ENCODE measurements at regions not wholly inside any gene's neighbourhood (a gene's known extent, or its start where the extent isn't known, plus 50 kb on each side); places are given as distances from the start of the nearest gene placed in this dataset.
A peak's percentile ranks its signal among the peaks of the same experiment; 100 is the strongest.

GRCh38 chr2:7740114-7740513 is 822.9 kb downstream of the RNF144A start:
- Mint-ChIP-seq H3K36me3 (no peaks in the 10 kb centered on the region), H3K4me1 (peaks cover 3% of the 10 kb centered on the region), H3K27me3 (ENCODE audit: insufficient read depth, low read depth) (peaks cover 3% of the 10 kb centered on the region), H3K9me3 (peaks cover 11% of the 10 kb centered on the region), H3K27ac (no peak overlapping the region), H3K4me3 (no peak overlapping the region)
- TF ChIP-seq, protein P1, sequence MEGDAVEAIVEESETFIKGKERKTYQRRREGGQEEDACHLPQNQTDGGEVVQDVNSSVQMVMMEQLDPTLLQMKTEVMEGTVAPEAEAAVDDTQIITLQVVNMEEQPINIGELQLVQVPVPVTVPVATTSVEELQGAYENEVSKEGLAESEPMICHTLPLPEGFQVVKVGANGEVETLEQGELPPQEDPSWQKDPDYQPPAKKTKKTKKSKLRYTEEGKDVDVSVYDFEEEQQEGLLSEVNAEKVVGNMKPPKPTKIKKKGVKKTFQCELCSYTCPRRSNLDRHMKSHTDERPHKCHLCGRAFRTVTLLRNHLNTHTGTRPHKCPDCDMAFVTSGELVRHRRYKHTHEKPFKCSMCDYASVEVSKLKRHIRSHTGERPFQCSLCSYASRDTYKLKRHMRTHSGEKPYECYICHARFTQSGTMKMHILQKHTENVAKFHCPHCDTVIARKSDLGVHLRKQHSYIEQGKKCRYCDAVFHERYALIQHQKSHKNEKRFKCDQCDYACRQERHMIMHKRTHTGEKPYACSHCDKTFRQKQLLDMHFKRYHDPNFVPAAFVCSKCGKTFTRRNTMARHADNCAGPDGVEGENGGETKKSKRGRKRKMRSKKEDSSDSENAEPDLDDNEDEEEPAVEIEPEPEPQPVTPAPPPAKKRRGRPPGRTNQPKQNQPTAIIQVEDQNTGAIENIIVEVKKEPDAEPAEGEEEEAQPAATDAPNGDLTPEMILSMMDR (IDR thresholded peaks at IDR 0.05), result no peak
- TF ChIP-seq EZH2 (IDR thresholded peaks at IDR 0.05) (no peak), EZH2phosphoT487 (IDR thresholded peaks at IDR 0.05) (no peak)
- Histone ChIP-seq H3K4me1 (no peaks in the 10 kb centered on the region), H3K27ac (no peak overlapping the region), H3K36me3 (no peaks in the 10 kb centered on the region), H3K9me3 (ENCODE audit: low read depth) (no peaks in the 10 kb centered on the region), H3K4me2 (no peak overlapping the region), H3K79me2 (ENCODE audit: low read depth) (no peaks in the 10 kb centered on the region), H3F3A (ENCODE audit: low read depth) (no peaks in the 10 kb centered on the region), H3K9ac (no peak overlapping the region), H4K20me1 (ENCODE audit: low read depth) (no peaks in the 10 kb centered on the region), H2AFZ (replicated peaks) (peak overlapping the region; percentile 65), H3K4me3 (no peak overlapping the region), H3K27me3 (no peaks in the 10 kb centered on the region)
- no peak for DNase-seq (ENCODE audit: low spot score)

DNA sequence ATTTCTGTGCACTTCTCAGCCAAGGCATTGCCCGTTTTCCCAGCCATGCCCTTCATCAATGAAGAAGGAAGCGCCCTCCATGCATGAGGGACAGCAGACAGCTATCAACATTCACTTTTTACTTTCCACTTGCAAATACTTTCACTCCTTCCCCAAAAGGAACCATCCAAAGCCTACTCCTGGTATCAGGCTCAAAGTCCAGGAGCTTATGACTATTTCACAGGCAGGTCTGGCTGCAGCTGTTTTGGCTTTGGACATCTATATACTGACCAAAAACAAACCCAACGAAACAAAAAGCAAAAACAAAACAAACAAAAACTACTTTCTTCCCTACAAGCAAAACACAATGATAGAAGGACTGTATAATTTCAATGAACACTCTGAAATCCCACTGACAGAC is 825.1 kb downstream of the RNF144A start:
- no peak overlapping the region for H2AFZ ChIP-seq (replicated peaks)
- H3K4me3 Mint-ChIP-seq, result no peak overlapping the region
- H3K27me3 ChIP-seq, result no peaks in the 10 kb centered on the region

GRCh38 chr2:7744827-7745226 is 827.6 kb downstream of the RNF144A start:
- no peaks in the 10 kb centered on the region for H3K27me3 ChIP-seq
- H4K20me1 ChIP-seq (ENCODE audit: low read depth), result no peaks in the 10 kb centered on the region
- H3K9me3 ChIP-seq (ENCODE audit: low read depth), result no peaks in the 10 kb centered on the region
- H3K27me3 Mint-ChIP-seq (ENCODE audit: insufficient read depth, low read depth), result peaks cover 3% of the 10 kb centered on the region
- H3K27ac ChIP-seq, result no peak overlapping the region
- no peaks in the 10 kb centered on the region for H3K4me1 Mint-ChIP-seq
- no peak overlapping the region for H3K27ac Mint-ChIP-seq
- no peaks in the 10 kb centered on the region for H3K4me1 ChIP-seq
- H3K36me3 Mint-ChIP-seq, result no peaks in the 10 kb centered on the region
- H3K9ac ChIP-seq, result no peak overlapping the region
- no peak overlapping the region for H3K4me3 ChIP-seq
- no peak overlapping the region for H3K4me2 ChIP-seq
- H3F3A ChIP-seq (ENCODE audit: low read depth), result no peaks in the 10 kb centered on the region
- no peaks in the 10 kb centered on the region for H3K79me2 ChIP-seq (ENCODE audit: low read depth)
- peaks cover 11% of the 10 kb centered on the region for H3K9me3 Mint-ChIP-seq
- TF ChIP-seq, protein P1 (IDR thresholded peaks at IDR 0.05), result no peak
- TF ChIP-seq EZH2phosphoT487 (IDR thresholded peaks at IDR 0.05), result no peak
- no peak for TF ChIP-seq EZH2 (IDR thresholded peaks at IDR 0.05)
- no peak overlapping the region for H3K4me3 Mint-ChIP-seq
- no peak for DNase-seq (ENCODE audit: low spot score)
- no peaks in the 10 kb centered on the region for H3K36me3 ChIP-seq
- no peak overlapping the region for H2AFZ ChIP-seq (replicated peaks)

More for the DNA sequence above, 825.1 kb downstream of the RNF144A start:
- Histone ChIP-seq H4K20me1 (ENCODE audit: low read depth) (no peaks in the 10 kb centered on the region), H3K36me3 (no peaks in the 10 kb centered on the region), H3K4me2 (no peak overlapping the region), H3K9ac (no peak overlapping the region), H3K27ac (no peak overlapping the region), H3F3A (ENCODE audit: low read depth) (no peaks in the 10 kb centered on the region), H3K79me2 (ENCODE audit: low read depth) (no peaks in the 10 kb centered on the region), H3K9me3 (ENCODE audit: low read depth) (no peaks in the 10 kb centered on the region), H3K4me3 (no peak overlapping the region), H3K4me1 (no peaks in the 10 kb centered on the region)
- Mint-ChIP-seq H3K27ac (no peak overlapping the region), H3K4me1 (no peaks in the 10 kb centered on the region), H3K36me3 (no peaks in the 10 kb centered on the region), H3K9me3 (peaks cover 11% of the 10 kb centered on the region), H3K27me3 (ENCODE audit: insufficient read depth, low read depth) (peaks cover 3% of the 10 kb centered on the region)
- no peak for DNase-seq (ENCODE audit: low spot score)
- no peak for TF ChIP-seq EZH2 (IDR thresholded peaks at IDR 0.05)
- TF ChIP-seq EZH2phosphoT487 (IDR thresholded peaks at IDR 0.05), result no peak
- TF ChIP-seq, protein P1 (IDR thresholded peaks at IDR 0.05), result no peak
